ENCODE measurements at regions not wholly inside any gene's neighbourhood (a gene's known extent, or its start where the extent isn't known, plus 50 kb on each side); places are given as distances from the start of the nearest gene placed in this dataset.
"Not testable (repeated sequence)": the region's sequence is repeated elsewhere in the genome, so short reads cannot be mapped to it uniquely, and the experiment has no call there.

DNA sequence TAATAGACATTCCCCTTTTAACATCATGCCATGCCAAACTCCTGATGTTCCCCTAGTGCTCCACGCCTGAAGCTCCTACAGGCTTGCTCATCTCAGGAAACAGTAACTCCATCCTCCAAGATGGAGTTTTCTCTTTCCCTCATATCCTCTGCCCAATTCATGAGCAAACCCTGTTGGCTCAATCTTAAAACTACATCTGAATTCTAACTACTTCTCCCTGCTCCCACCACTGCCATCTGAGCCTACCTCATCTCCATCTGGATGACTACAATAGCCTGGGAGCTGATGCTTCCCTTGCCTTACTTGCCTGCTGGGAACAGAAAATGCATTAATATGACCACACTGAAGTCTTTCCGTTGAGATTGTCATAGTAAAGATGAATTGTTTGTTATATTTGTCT lies 271.7 kb upstream of the MKLN1 start:
- no peak overlapping the region for H3K4me3 ChIP-seq (ENCODE audit: low read depth, low read length)
- TF ChIP-seq, protein P1, sequence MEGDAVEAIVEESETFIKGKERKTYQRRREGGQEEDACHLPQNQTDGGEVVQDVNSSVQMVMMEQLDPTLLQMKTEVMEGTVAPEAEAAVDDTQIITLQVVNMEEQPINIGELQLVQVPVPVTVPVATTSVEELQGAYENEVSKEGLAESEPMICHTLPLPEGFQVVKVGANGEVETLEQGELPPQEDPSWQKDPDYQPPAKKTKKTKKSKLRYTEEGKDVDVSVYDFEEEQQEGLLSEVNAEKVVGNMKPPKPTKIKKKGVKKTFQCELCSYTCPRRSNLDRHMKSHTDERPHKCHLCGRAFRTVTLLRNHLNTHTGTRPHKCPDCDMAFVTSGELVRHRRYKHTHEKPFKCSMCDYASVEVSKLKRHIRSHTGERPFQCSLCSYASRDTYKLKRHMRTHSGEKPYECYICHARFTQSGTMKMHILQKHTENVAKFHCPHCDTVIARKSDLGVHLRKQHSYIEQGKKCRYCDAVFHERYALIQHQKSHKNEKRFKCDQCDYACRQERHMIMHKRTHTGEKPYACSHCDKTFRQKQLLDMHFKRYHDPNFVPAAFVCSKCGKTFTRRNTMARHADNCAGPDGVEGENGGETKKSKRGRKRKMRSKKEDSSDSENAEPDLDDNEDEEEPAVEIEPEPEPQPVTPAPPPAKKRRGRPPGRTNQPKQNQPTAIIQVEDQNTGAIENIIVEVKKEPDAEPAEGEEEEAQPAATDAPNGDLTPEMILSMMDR (IDR thresholded peaks at IDR 0.05; ENCODE audit: borderline replicate concordance, insufficient read depth, low read depth, low read length) = no peak

- no peak overlapping the region for H3K4me3 ChIP-seq (ENCODE audit: low read depth, low read length)
- TF ChIP-seq, protein P1 (IDR thresholded peaks at IDR 0.05; ENCODE audit: borderline replicate concordance, insufficient read depth, low read depth, low read length) = no peak
Measured at GRCh38 chr7:131057015-131057793, 270.5 kb upstream of the MKLN1 start.

DNA sequence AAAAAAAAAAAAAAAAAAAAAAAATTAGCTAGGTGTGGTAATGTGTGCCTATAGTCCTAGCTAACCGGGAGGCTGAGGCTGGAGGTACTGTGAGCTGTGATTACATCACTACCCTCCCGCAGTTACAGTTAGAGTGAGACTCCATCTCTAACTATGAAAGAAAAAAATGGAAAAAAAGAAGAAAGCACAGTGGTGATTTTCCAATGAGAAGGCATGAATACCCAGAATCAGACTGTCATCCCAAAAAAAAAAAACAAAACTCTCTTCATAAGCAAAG lies 269.9 kb upstream of the MKLN1 start:
- no peak overlapping the region for H3K4me3 ChIP-seq (ENCODE audit: low read depth, low read length)
- TF ChIP-seq, protein P1 (IDR thresholded peaks at IDR 0.05; ENCODE audit: borderline replicate concordance, insufficient read depth, low read depth, low read length) = no peak

- H3K4me3 ChIP-seq (ENCODE audit: low read depth, low read length) = not testable (repeated sequence)
Measured at GRCh38 chr7:131058561-131059288, 269.0 kb upstream of the MKLN1 start.

- not testable (repeated sequence) for H3K4me3 ChIP-seq (ENCODE audit: low read depth, low read length)
Measured at GRCh38 chr7:131059401-131059800, 268.3 kb upstream of the MKLN1 start.

- TF ChIP-seq, protein P1 (IDR thresholded peaks at IDR 0.05; ENCODE audit: borderline replicate concordance, insufficient read depth, low read depth, low read length) = no peak
- H3K4me3 ChIP-seq (ENCODE audit: low read depth, low read length) = no peak overlapping the region
Measured at GRCh38 chr7:131061158-131061557, 266.5 kb upstream of the MKLN1 start.

DNA sequence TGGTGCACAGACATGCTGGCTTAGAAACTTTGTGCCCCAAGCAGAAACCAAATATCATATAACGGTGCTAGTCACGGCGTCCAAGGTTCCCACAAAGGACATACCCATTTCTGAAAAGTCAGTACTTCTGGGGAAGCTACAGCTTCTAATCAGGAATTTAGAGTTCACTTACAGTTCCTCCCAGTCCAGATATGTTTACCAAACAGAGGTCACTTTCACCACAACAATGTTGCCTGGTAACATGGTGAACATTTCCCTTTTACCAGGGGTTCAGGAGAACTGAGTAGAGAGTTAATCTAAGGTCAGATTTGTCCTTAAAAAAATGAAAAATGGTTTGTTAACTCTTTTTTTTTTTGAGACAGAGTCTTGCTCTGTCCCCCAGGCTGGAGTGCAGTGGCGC lies 265.9 kb upstream of the MKLN1 start:
- TF ChIP-seq, protein P1 (IDR thresholded peaks at IDR 0.05; ENCODE audit: borderline replicate concordance, insufficient read depth, low read depth, low read length) = no peak
- H3K4me3 ChIP-seq (ENCODE audit: low read depth, low read length) = no peak overlapping the region

DNA sequence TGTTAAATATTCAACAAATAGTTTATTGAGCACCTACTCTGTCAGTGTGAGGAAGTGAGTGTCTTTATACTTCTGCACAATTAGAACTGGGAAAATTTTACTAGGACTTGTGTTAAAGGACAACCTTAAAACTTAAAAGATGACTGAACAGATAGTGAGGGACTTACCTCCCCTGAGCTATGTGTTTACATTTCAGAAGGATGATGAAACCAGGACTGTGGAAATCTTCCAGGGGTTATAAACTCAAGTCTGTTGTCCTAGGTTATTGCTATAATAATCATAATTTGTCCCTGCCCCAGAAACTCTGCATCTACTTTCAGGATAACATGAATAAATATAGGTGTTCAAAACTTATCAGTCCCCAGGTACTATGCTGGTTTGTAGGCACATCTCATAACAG lies 261.0 kb upstream of the MKLN1 start:
- H3K4me3 ChIP-seq (ENCODE audit: low read depth, low read length) = no peak overlapping the region
- TF ChIP-seq, protein P1 (IDR thresholded peaks at IDR 0.05; ENCODE audit: borderline replicate concordance, insufficient read depth, low read depth, low read length) = no peak
